K562 (cell line): ENCODE measurements at regions not wholly inside any gene's neighbourhood (a gene's known extent, or its start where the extent isn't known, plus 50 kb on each side); places are given as distances from the start of the nearest gene placed in this dataset.

ENCODE experiments used
- ATAC-seq: fragments of 200-7000 bp; cut with Tn5 transposase; 3 replicates; pipeline ENCODE4 v1.9.1; 2020; ENCODE audit warnings: moderate library complexity
- BruUV-seq: library from RNA; stranded (reverse); fragments of 400-500 nt; replicated peaks from 2 replicates; lab custom pipeline; 2021; lab: Mats Ljungman, UMichigan
- CTCF ChIA-PET: fragments of 300-600 bp; formaldehyde crosslinking; extraction: SDS; loops from one replicate; lab custom pipeline; 2021; ENCODE audit warnings: low intra/inter-chr PET ratio; lab: Yijun Ruan, JAX
- POLR2A ChIA-PET: fragments of 300-600, 350-650 bp; sonication (Branson Sonifier 250); formaldehyde crosslinking; extraction: SDS; loops from one replicate; lab custom pipeline; 2021; ENCODE audit warnings: antibody characterized with exemption, inconsistent platforms; lab: Yijun Ruan, JAX
- DNase-seq, 4 experiments: peaks; one replicate each; pipeline versions ENCODE4 v3.0.0 to v3.0.0-alpha.2; 2011 to 2018; ENCODE audit warnings: low spot score in 3 of 4, mixed read lengths in 3 of 4; ENCODE audit errors: extremely low read depth in 1 of 4
- FAIRE-seq: peaks from 2 replicates; lab custom pipeline; 2011; peaks lifted over from hg19 to GRCh38; lab: Jason Lieb, UNC
- H2AFZ ChIP-seq: 2 replicates; pipeline ENCODE4 v1.6.0; 2011; ENCODE audit warnings: low read depth, low read length, control low read depth, inconsistent platforms
- H3K27ac ChIP-seq: fragments of 200-600 bp; 3 replicates; pipeline ENCODE4 v1.8.0; 2011; ENCODE audit warnings: low read depth, mild to moderate bottlenecking, control low read depth, inconsistent platforms, low read length, moderate library complexity, mixed read lengths; ENCODE audit errors: extremely low read depth
- H3K27me3 ChIP-seq, 2 experiments: fragments of 300-600 bp in 1 of 2; 2 replicates in 1 of 2; 3 replicates in 1 of 2; pipeline versions ENCODE4 v1.6.0 to v1.8.0; 2011; ENCODE audit warnings: inconsistent platforms in 2 of 2, low read length in 2 of 2, mild to moderate bottlenecking in 1 of 2, mixed read lengths in 1 of 2, moderate library complexity in 1 of 2; ENCODE audit not compliant: control insufficient read depth in 2 of 2, insufficient read depth in 2 of 2
- H3K36me3 ChIP-seq: fragments of 300-600 bp; 3 replicates; pipeline ENCODE4 v1.8.0; 2011; ENCODE audit warnings: mild to moderate bottlenecking, low read length, inconsistent platforms; ENCODE audit not compliant: control insufficient read depth, insufficient read depth
- H3K4me1 ChIP-seq, 2 experiments: fragments of 200-600 bp in 1 of 2; replicated peaks in 1 of 2; 2 replicates in 1 of 2; 3 replicates in 1 of 2; pipeline versions ENCODE4 v1.5.1 to v1.8.0; 2011; ENCODE audit warnings: inconsistent platforms in 2 of 2, low read length in 2 of 2, mild to moderate bottlenecking in 1 of 2, mixed read lengths in 1 of 2, moderate library complexity in 1 of 2; ENCODE audit not compliant: control insufficient read depth in 2 of 2, insufficient read depth in 2 of 2
- H3K4me2 ChIP-seq: 2 replicates; pipeline ENCODE4 v1.6.1; 2011; ENCODE audit warnings: low read length, control low read depth, inconsistent platforms, mixed read lengths; ENCODE audit not compliant: insufficient read depth
- H3K4me3 ChIP-seq: fragments of 200-600 bp; sonication (generic), shearing (Covaris generic); 2 replicates; pipeline ENCODE4 v1.5.1; 2016; ENCODE audit warnings: control low read depth, inconsistent platforms
- H3K79me2 ChIP-seq: fragments of 200-600 bp; 3 replicates; pipeline ENCODE4 v1.8.0; 2011; ENCODE audit warnings: low read length, inconsistent platforms; ENCODE audit not compliant: control insufficient read depth, insufficient read depth
- H3K9ac ChIP-seq, 2 experiments: 2 replicates each; pipeline versions ENCODE4 v1.6.0 to v1.6.1; 2011; ENCODE audit warnings: low read depth in 2 of 2, low read length in 2 of 2, control low read depth in 1 of 2, inconsistent platforms in 1 of 2, mild to moderate bottlenecking in 1 of 2, mixed read lengths in 1 of 2; ENCODE audit not compliant: insufficient read depth in 1 of 2
- H3K9me1 ChIP-seq: one replicate; pipeline ENCODE4 v1.6.0; 2011; ENCODE audit warnings: inconsistent platforms, mild to moderate bottlenecking, low read length, moderate library complexity; ENCODE audit not compliant: control insufficient read depth, insufficient read depth
- H3K9me3 ChIP-seq: replicated peaks from 2 replicates; pipeline ENCODE4 v1.5.1; 2011; ENCODE audit warnings: low read depth, low read length, inconsistent platforms; ENCODE audit not compliant: control insufficient read depth, insufficient read depth
- H4K20me1 ChIP-seq: replicated peaks from 2 replicates; pipeline ENCODE4 v1.6.1; 2011; ENCODE audit warnings: low read length, inconsistent platforms, mixed read lengths; ENCODE audit not compliant: control insufficient read depth, insufficient read depth
- CEBPG ChIP-seq, 3 experiments: fragments of 200-800 bp in 1 of 3; sonication (Bioruptor generic) in 1 of 3; sonication (generic) in 1 of 3; formaldehyde crosslinking in 1 of 3; IDR thresholded peaks in 2 of 3; conservative IDR thresholded peaks in 1 of 3; 2 replicates each; pipeline versions ENCODE4 v1.6.1 to v1.8.0; 2016 to 2022; ENCODE audit warnings: missing compliant biosample characterization in 2 of 3, missing genetic modification characterization in 2 of 3, mild to moderate bottlenecking in 1 of 3, missing genetic modification reagents in 1 of 3
- ERF ChIP-seq: fragments of 450-650 bp; formaldehyde crosslinking; IDR thresholded peaks from 2 replicates; pipeline ENCODE4 v1.4.0; 2020; ENCODE audit warnings: mild to moderate bottlenecking, mixed read lengths
- MCM7 ChIP-seq, 2 experiments: fragments of 450-650 bp; IDR thresholded peaks; 2 replicates each; pipeline ENCODE4 v1.6.1; 2016 to 2018
- NCOA4 ChIP-seq: fragments of 450-650 bp; IDR thresholded peaks from 2 replicates; pipeline ENCODE4 v1.6.1; 2018; ENCODE audit warnings: mild to moderate bottlenecking; ENCODE audit not compliant: partially characterized antibody
- NONO ChIP-seq, 2 experiments: fragments of 200-400 bp in 1 of 2; fragments of 450-650 bp in 1 of 2; formaldehyde crosslinking in 1 of 2; IDR thresholded peaks; 2 replicates each; pipeline ENCODE4 v1.6.1; 2017; ENCODE audit warnings: low read depth in 2 of 2, mild to moderate bottlenecking in 2 of 2, moderate library complexity in 2 of 2, low read length in 1 of 2
- NR3C1 ChIP-seq: sonication (generic); formaldehyde crosslinking; IDR thresholded peaks from 2 replicates; pipeline ENCODE4 v1.8.1; 2022; ENCODE audit warnings: missing genetic modification reagents
- NUFIP1 ChIP-seq: fragments of 450-650 bp; IDR thresholded peaks from 2 replicates; pipeline ENCODE4 v1.6.1; 2018; ENCODE audit not compliant: partially characterized antibody
- PML ChIP-seq: IDR thresholded peaks from 2 replicates; pipeline ENCODE4 v1.6.1; 2012; ENCODE audit warnings: low read length, inconsistent platforms
- POLR3G ChIP-seq: IDR thresholded peaks from 2 replicates; pipeline ENCODE4 v1.6.1; 2011; ENCODE audit not compliant: insufficient read length, insufficient replicate concordance; ENCODE audit errors: extremely low read depth
- PPARD ChIP-seq: fragments of 250-450 bp; sonication (Bioruptor Pico); IDR thresholded peaks from 2 replicates; pipeline ENCODE4 v1.8.0; 2022; ENCODE audit warnings: inconsistent platforms, mild to moderate bottlenecking, moderate library complexity
- PTBP1 ChIP-seq: fragments of 200-400 bp; formaldehyde crosslinking; IDR thresholded peaks from 2 replicates; pipeline ENCODE4 v1.6.1; 2017; ENCODE audit warnings: low read depth, low read length
- SIN3B ChIP-seq: fragments of 450-650 bp; IDR thresholded peaks from 2 replicates; pipeline ENCODE4 v1.6.1; 2017; ENCODE audit warnings: low read depth, mild to moderate bottlenecking, moderate library complexity
- SMARCC2 ChIP-seq: fragments of 450-650 bp; IDR thresholded peaks from 2 replicates; pipeline ENCODE4 v1.6.1; 2017; ENCODE audit warnings: antibody characterized with exemption, moderate library complexity, mild to moderate bottlenecking, low read depth
- STAT5A ChIP-seq: IDR thresholded peaks from 2 replicates; pipeline ENCODE4 v1.6.1; 2012; ENCODE audit warnings: low read length, inconsistent platforms, borderline replicate concordance
- ZNF143 ChIP-seq: sonication (generic); formaldehyde crosslinking; IDR thresholded peaks from 2 replicates; pipeline ENCODE4 v1.9.0; 2022; ENCODE audit warnings: mild to moderate bottlenecking, missing genetic modification reagents
- ZNF174 ChIP-seq: fragments of 250-450 bp; sonication (Bioruptor Pico); IDR thresholded peaks from 2 replicates; pipeline ENCODE4 v1.4.0; 2020; ENCODE audit warnings: mild to moderate bottlenecking
- WGBS: fragments of 100-300 bp; shearing (Covaris generic); methylation state at CpG from one replicate; pipeline ENCODE4 v1.1.6; 2016; ENCODE audit warnings: low coverage, mixed read lengths; ENCODE audit not compliant: insufficient coverage; ENCODE audit errors: missing lambda C conversion rate; 5-methylcytosine and 5-hydroxymethylcytosine counted together
- in situ Hi-C: fragments of 300-500 bp; cut with MboI; formaldehyde crosslinking; loops from 4 replicates; pipeline ENCODE4 v1.15.0; 2018; ENCODE audit warnings: inconsistent platforms, mixed read lengths
- intact Hi-C: fragments of 100-400 bp; cut with micrococcal nuclease; formaldehyde crosslinking; loops from 2 replicates; pipeline ENCODE4 v1.14.2; 2022
- TF ChIP-seq, protein P1 (sequence below): IDR thresholded peaks from 2 replicates; pipeline ENCODE4 v1.6.1; 2011; ENCODE audit not compliant: insufficient read length; ENCODE audit errors: extremely low read depth
- TF ChIP-seq, protein P2 (sequence below): fragments of 450-650 bp; formaldehyde crosslinking; IDR thresholded peaks from 2 replicates; pipeline ENCODE4 v1.4.0; 2020; ENCODE audit warnings: mild to moderate bottlenecking

DNA sequence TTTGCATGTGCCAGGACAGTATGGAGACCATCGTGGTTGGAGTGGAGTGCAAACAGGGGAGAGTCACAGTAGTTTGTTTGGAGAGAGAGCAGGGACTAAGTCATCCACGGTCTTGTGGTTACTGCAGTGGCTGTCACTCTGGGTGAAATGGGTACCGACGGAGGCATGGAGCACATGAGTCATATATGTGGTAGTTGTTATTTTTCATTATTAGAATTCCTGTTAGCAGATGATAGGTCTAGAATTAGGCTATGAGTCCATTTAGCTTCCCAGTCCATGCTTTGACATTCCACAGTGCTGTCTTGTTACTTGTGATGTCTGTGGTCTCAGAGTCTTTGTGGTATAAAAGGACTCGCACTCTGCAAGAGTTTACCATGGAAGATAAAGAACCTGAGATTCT, 303.9 kb downstream of the DMRT2 start:
- H3K9ac ChIP-seq = no peak overlapping the region
- no peaks in the 10 kb centered on the region for H3K36me3 ChIP-seq
- H3K4me3 ChIP-seq = no peak overlapping the region
- ATAC-seq (no peak), DNase-seq (no peak), FAIRE-seq (no peak)
- no peaks in the 10 kb centered on the region for H3K79me2 ChIP-seq
- no peak overlapping the region for H3K4me2 ChIP-seq
- 3% methylated on average over 2 of the region's 5 CpGs for WGBS
- TF ChIP-seq CEBPG (CRISPR knock-in tag; IDR thresholded peaks at IDR 0.05) = no peak
- TF ChIP-seq CEBPG (tag; conservative IDR thresholded peaks at IDR 0.05 in 1 of 2, IDR thresholded peaks at IDR 0.05 in 1 of 2) = no peak
- H3K27me3 ChIP-seq = no peaks in the 10 kb centered on the region
- no TSS peak for BruUV-seq
- ChIA-PET CTCF (no interaction called here), POLR2A (no interaction called here)
- H4K20me1 ChIP-seq = no peaks in the 10 kb centered on the region
- H2AFZ ChIP-seq = no peak overlapping the region
- H3K9me3 ChIP-seq = no peaks in the 10 kb centered on the region
- no peaks in the 10 kb centered on the region for H3K9me1 ChIP-seq
- H3K27ac ChIP-seq = no peak overlapping the region
- no peaks in the 10 kb centered on the region for H3K4me1 ChIP-seq
- in situ Hi-C loops = no loop called here
- intact Hi-C loops = no loop called here

DNA sequence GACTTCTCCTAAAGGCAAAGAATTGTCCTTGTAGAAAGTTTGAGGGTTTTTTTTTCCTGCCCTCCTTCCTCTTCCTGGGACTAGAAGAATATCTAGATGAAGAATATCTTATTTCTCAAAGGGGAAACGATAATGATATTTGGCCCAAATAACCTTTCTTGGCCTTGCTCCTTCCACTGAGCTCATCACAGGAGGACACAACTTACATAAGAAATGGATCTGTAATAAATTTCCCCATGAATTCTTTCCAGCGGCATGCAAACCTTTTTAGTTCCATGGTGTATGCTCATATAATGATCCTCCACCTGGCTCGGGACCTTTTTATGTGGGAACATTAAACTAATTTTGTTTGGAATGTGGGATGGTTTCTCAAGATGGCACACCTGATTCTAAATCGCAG, 304.4 kb downstream of the DMRT2 start:
- H3K4me3 ChIP-seq = no peak overlapping the region
- in situ Hi-C loops (no loop called here), intact Hi-C loops (no loop called here)
- no peak overlapping the region for H3K27ac ChIP-seq
- H3K36me3 ChIP-seq = no peaks in the 10 kb centered on the region
- H3K9ac ChIP-seq = no peak overlapping the region
- no TSS peak for BruUV-seq
- no peak for ATAC-seq
- WGBS = 0% methylated on average over 4 of the region's 4 CpGs
- no peaks in the 10 kb centered on the region for H3K9me1 ChIP-seq
- FAIRE-seq = no peak
- ChIA-PET POLR2A (no interaction called here), CTCF (no interaction called here)
- H2AFZ ChIP-seq = no peak overlapping the region
- H3K4me2 ChIP-seq = no peak overlapping the region
- no peaks in the 10 kb centered on the region for H3K9me3 ChIP-seq
- H4K20me1 ChIP-seq = no peaks in the 10 kb centered on the region
- no peaks in the 10 kb centered on the region for H3K4me1 ChIP-seq
- DNase-seq = no peak
- H3K79me2 ChIP-seq = no peaks in the 10 kb centered on the region
- no peaks in the 10 kb centered on the region for H3K27me3 ChIP-seq
- TF ChIP-seq PPARD (CRISPR knock-in tag) (no peak), NUFIP1 (no peak), PML (no peak), SMARCC2 (no peak), NCOA4 (no peak), NR3C1 (CRISPR knock-in tag) (no peak), SIN3B (no peak), MCM7 (IDR thresholded peaks at IDR 0.05) (no peak), PTBP1 (no peak), ZNF174 (CRISPR knock-in tag) (no peak), POLR3G (no peak), STAT5A (no peak), ERF (no peak), NONO (IDR thresholded peaks at IDR 0.05; ENCODE audit: low read depth in 2 of 2, low read length in 1 of 2) (no peak), ZNF143 (no peak)
- TF ChIP-seq, protein P1, sequence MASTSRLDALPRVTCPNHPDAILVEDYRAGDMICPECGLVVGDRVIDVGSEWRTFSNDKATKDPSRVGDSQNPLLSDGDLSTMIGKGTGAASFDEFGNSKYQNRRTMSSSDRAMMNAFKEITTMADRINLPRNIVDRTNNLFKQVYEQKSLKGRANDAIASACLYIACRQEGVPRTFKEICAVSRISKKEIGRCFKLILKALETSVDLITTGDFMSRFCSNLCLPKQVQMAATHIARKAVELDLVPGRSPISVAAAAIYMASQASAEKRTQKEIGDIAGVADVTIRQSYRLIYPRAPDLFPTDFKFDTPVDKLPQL = no peak
- TF ChIP-seq, protein P2, sequence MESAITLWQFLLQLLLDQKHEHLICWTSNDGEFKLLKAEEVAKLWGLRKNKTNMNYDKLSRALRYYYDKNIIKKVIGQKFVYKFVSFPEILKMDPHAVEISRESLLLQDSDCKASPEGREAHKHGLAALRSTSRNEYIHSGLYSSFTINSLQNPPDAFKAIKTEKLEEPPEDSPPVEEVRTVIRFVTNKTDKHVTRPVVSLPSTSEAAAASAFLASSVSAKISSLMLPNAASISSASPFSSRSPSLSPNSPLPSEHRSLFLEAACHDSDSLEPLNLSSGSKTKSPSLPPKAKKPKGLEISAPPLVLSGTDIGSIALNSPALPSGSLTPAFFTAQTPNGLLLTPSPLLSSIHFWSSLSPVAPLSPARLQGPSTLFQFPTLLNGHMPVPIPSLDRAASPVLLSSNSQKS (CRISPR knock-in tag) = no peak
